Right lobe of liver (tissue), 6 donors: ENCODE measurements at regions not wholly inside any gene's neighbourhood (a gene's known extent, or its start where the extent isn't known, plus 50 kb on each side); places are given as distances from the start of the nearest gene placed in this dataset.
A peak's percentile ranks its signal among the peaks of the same experiment; 100 is the strongest.
"Not testable (repeated sequence)": the region's sequence is repeated elsewhere in the genome, so short reads cannot be mapped to it uniquely, and the experiment has no call there.

ENCODE experiments used
- ATAC-seq, 4 donors: fragments of 200-7000 bp; cut with Tn5 transposase; one replicate each; pipeline ENCODE4 v1.9.1; 2020; ENCODE audit warnings: mild to moderate bottlenecking in 4 of 4, moderate library complexity in 4 of 4
- DNase-seq, 3 donors: peaks; one replicate each; pipeline ENCODE4 v3.0.0-alpha.2; 2020
- H3K27ac ChIP-seq, 3 donors: fragments of 200-600 bp; one replicate each; pipeline ENCODE4 v1.8.0; 2022
- H3K27me3 ChIP-seq, 2 donors: fragments of 200-600 bp; one replicate each; pipeline ENCODE4 v1.8.0; 2022
- H3K36me3 ChIP-seq, 4 donors: fragments of 200-600 bp; sonication (generic) in 1 of 4; one replicate each; pipeline versions ENCODE4 v1.5.1 to v1.8.0; 2017 to 2022; ENCODE audit warnings: control low read depth in 1 of 4
- H3K4me1 ChIP-seq, 4 donors: fragments of 200-600 bp; sonication (generic) in 1 of 4; one replicate each; pipeline versions ENCODE4 v1.5.1 to v1.8.0; 2017 to 2022; ENCODE audit warnings: control low read depth in 1 of 4
- H3K4me3 ChIP-seq, 3 donors: fragments of 200-600 bp; one replicate each; pipeline ENCODE4 v1.8.0; 2022
- H3K9me3 ChIP-seq, 4 donors: fragments of 200-600 bp; sonication (generic) in 1 of 4; one replicate each; pipeline versions ENCODE4 v1.5.1 to v1.8.0; 2017 to 2022; ENCODE audit warnings: control low read depth in 1 of 4
- CTCF ChIP-seq, 4 donors: fragments of 200-600 bp in 3 of 4; fragments of 450-650 bp in 1 of 4; IDR thresholded peaks; one replicate each; pipeline versions ENCODE4 v1.5.1 to v1.8.0; 2016 to 2022; ENCODE audit warnings: antibody characterized with exemption in 4 of 4, mild to moderate bottlenecking in 2 of 4
- POLR2A ChIP-seq: fragments of 450-650 bp; IDR thresholded peaks from one replicate; pipeline ENCODE4 v1.6.1; 2017; ENCODE audit warnings: antibody characterized with exemption, mild to moderate bottlenecking
- WGBS: methylation state at CpG from one replicate; pipeline ENCODE4 v1.1.6; 2018; ENCODE audit warnings: low coverage, low lambda C conversion rate; ENCODE audit not compliant: insufficient coverage; ENCODE audit errors: missing lambda C conversion rate; 5-methylcytosine and 5-hydroxymethylcytosine counted together
- intact Hi-C, 2 donors: fragments of 100-400 bp; cut with DNase I; formaldehyde crosslinking; loops; one replicate each; pipeline versions ENCODE4 v1.11.2 to v1.14.1; 2022
- donor health status: DM: no; HTN: yes; CAD: no.
- donor health status: DM: no; HTN: no; CAD: no.
- donor health status: DM: no; HTN: no; CAD: no.
- donor health status: DM: no; HTN: yes; CAD: no.
- donor health status: DM: no; HTN: yes; CAD: no.

- no peaks in the 10 kb centered on the region for H3K27me3 ChIP-seq
- no peak overlapping the region for H3K27ac ChIP-seq
- peaks cover 0 to 12% (median 5%) of the 10 kb centered on the region in 4 donors for H3K4me1 ChIP-seq
- TF ChIP-seq POLR2A = no peak
- ATAC-seq (no peak), DNase-seq (peak in 1 of 3 donors; percentile 24)
- H3K9me3 ChIP-seq = no peaks in the 10 kb centered on the region
- intact Hi-C loops = no loop called here
- no peak overlapping the region for H3K4me3 ChIP-seq
- 89% methylated on average over 7 of the region's 8 CpGs for WGBS
- no peaks in the 10 kb centered on the region for H3K36me3 ChIP-seq
Observed at GRCh38 chr16:29124828-29125227, 140.0 kb downstream of the LAT start.

GRCh38 chr16:29124162-29124561, 139.3 kb downstream of the LAT start:
- H3K36me3 ChIP-seq, DNase-seq, H3K4me1 ChIP-seq, H3K4me3 ChIP-seq, ATAC-seq, intact Hi-C loops, H3K9me3 ChIP-seq, H3K27ac ChIP-seq, H3K27me3 ChIP-seq: not testable (repeated sequence)
- WGBS = 96% methylated on average over 7 of the region's 7 CpGs

DNA sequence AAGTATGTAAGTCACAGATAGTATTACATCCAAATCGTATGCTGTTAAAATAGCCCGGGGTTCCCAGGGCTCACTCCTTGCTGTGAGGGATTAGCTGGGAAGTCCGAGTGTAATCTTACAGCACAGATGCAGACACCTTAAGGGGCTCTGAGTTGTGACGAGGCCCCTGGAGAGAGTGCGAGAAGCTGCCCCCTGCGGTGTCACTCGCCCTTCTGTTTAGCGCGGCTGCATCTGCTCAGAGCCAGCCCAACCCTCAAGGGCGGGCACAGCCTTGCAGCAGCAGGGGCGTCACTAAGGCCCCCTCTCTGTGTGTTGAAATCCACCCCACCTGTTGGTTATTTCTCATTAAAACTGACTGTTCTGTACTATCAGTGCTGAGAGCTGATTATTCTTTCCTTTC, 135.8 kb downstream of the LAT start:
- H3K4me3 ChIP-seq, H3K9me3 ChIP-seq, intact Hi-C loops, H3K36me3 ChIP-seq, ATAC-seq, DNase-seq, H3K27me3 ChIP-seq, H3K27ac ChIP-seq: not testable (repeated sequence)
- H3K4me1 ChIP-seq = peaks cover 0 to 17% (median 6%) of the 10 kb centered on the region in 4 donors
- WGBS = 60% methylated on average over 1 of the region's 11 CpGs

DNA sequence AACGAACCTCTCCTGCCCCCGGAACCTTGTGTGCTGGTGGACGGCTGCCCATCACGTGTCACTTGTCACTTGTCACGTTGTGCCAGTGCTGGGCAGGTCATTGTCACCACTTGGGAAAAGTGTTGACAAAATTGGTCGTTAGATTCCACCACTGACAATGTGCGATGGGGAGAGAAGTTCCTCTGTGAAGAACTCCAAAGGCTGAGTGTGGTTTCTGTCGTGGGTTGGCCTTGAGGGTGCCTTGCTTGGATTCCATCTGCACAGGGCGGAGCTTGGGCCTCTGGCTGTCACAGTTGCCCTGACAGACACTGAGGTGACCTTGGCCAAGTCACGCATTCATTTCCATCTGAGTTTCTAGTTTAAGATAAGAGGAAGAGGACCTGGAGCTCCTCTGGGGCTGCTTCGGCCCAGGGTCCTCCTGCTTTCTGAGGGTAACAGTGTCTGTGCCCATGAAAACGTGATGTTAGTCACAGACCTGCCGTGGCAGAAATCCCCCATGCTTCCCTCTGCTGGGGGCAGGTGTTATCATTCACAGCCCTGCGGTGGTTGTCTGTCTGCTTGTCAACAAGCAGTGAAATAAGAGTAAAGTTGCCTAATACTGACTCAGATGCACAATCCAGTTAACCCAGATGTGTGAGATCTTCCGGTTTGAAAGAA, 133.6 kb downstream of the LAT start:
- H3K9me3 ChIP-seq, H3K27me3 ChIP-seq, intact Hi-C loops, H3K36me3 ChIP-seq, H3K4me3 ChIP-seq: not testable (repeated sequence)
- DNase-seq = peak in 1 of 3 donors; percentile 27
- H3K4me1 ChIP-seq = peaks cover 0 to 36% (median 13%) of the 10 kb centered on the region in 4 donors
- peak in 1 of 4 donors; percentile 1 for ATAC-seq
- H3K27ac ChIP-seq = peak overlapping the region in 2 of 3 donors; percentile 93 to 95
- 52% methylated on average over 11 of the region's 15 CpGs for WGBS

DNA sequence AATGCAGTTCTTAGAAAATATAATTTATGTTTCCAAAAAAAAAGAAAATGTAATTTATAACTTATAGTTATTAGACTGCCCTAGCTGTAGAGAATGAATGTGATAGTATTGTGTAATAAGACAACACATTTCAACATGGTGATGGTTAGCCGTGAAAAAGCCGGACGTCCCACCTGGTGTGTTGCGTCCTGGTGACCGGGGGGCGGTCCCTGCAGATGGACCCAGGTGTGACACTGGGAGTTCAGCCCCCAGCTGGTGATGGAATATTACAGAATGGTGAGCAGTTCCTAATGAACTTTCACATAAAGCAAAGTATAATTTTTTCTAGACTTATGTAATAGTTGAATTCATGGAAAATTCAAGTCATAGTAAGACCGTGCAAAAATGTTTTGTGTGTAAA, 132.8 kb downstream of the LAT start:
- peaks cover 0 to 36% (median 13%) of the 10 kb centered on the region in 4 donors for H3K4me1 ChIP-seq
- intact Hi-C loops = no loop called here
- no peaks in the 10 kb centered on the region for H3K27me3 ChIP-seq
- TF ChIP-seq CTCF (IDR thresholded peaks at IDR 0.05) (no peak), POLR2A (no peak)
- DNase-seq = peak in 2 of 3 donors; percentile 63 to 79
- H3K36me3 ChIP-seq = no peaks in the 10 kb centered on the region
- peak overlapping the region in 2 of 3 donors; percentile 93 to 95 for H3K27ac ChIP-seq
- no peaks in the 10 kb centered on the region for H3K9me3 ChIP-seq
- peak; percentile 2 to 21 (median 11) for ATAC-seq
- H3K4me3 ChIP-seq = no peak overlapping the region
- 40% methylated on average over 7 of the region's 7 CpGs for WGBS

GRCh38 chr16:29116980-29117379, 132.1 kb downstream of the LAT start:
- Histone ChIP-seq H3K27ac (peak overlapping the region; percentile 82 to 95 (median 93)), H3K36me3 (no peaks in the 10 kb centered on the region)
- WGBS = 60% methylated on average over 2 of the region's 14 CpGs

DNA sequence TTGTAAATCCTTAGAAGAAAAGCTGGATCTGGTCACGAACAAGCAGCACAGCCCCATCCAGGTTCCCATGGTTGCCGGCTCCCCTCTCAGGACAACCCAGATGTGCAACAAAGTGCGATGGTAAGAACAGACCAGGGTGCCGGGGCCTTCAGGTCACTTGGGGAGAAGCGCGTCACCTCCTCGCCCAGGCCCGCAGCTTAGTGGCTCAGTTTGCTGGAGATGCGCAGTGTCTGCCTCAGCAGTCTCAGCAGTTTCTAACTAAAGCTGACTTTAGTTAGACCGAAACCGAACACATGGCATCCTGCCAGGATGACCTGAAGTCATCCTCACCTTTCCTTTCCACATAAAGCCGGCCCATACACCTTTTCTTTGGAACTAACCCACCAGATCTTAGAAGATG, 131.4 kb downstream of the LAT start:
- DNase-seq, intact Hi-C loops: not testable (repeated sequence)

More at GRCh38 chr16:29116980-29117379, 132.1 kb downstream of the LAT start:
- H3K9me3 ChIP-seq = no peaks in the 10 kb centered on the region
- no peaks in the 10 kb centered on the region for H3K27me3 ChIP-seq
- TF ChIP-seq POLR2A (no peak), CTCF (IDR thresholded peaks at IDR 0.05) (no peak)
- H3K4me3 ChIP-seq = no peak overlapping the region
- peak in 3 of 4 donors; percentile 1 to 7 (median 3) for ATAC-seq
- H3K4me1 ChIP-seq = peaks cover 0 to 36% (median 16%) of the 10 kb centered on the region in 4 donors
- no peak for DNase-seq
- intact Hi-C loops = no loop called here

GRCh38 chr16:29115802-29116141, 130.9 kb downstream of the LAT start:
- H3K36me3 ChIP-seq, H3K9me3 ChIP-seq, H3K4me3 ChIP-seq, intact Hi-C loops, DNase-seq, H3K27me3 ChIP-seq: not testable (repeated sequence)
- WGBS = 25% methylated on average over 3 of the region's 3 CpGs
- peaks cover 0 to 39% (median 18%) of the 10 kb centered on the region in 4 donors for H3K4me1 ChIP-seq
- peak overlapping the region; percentile 82 to 95 (median 93) for H3K27ac ChIP-seq
- peak in 1 of 4 donors; percentile 10 for ATAC-seq

More for the DNA sequence above, 131.4 kb downstream of the LAT start:
- H3K4me3 ChIP-seq, ATAC-seq, H3K9me3 ChIP-seq, H3K36me3 ChIP-seq, H3K27me3 ChIP-seq: not testable (repeated sequence)
- 0% methylated on average over 2 of the region's 12 CpGs for WGBS
- H3K27ac ChIP-seq = peak overlapping the region; percentile 82 to 95 (median 93)
- peaks cover 0 to 39% (median 18%) of the 10 kb centered on the region in 4 donors for H3K4me1 ChIP-seq
